SK-N-SH treated with all-trans-retinoic acid at 6 μM for 48 hours (cell line): ENCODE measurements at regions not wholly inside any gene's neighbourhood (a gene's known extent, or its start where the extent isn't known, plus 50 kb on each side); places are given as distances from the start of the nearest gene placed in this dataset.

Source experiments
- ATAC-seq: fragments of 200-7000 bp; cut with Tn5 transposase; 3 replicates; pipeline ENCODE4 v1.9.1; 2020; ENCODE audit warnings: mild to moderate bottlenecking, moderate library complexity
- ARNTL ChIP-seq: fragments of 450-650 bp; formaldehyde crosslinking; IDR thresholded peaks from 2 replicates; pipeline ENCODE4 v1.5.0; 2020; ENCODE audit warnings: low read depth, mild to moderate bottlenecking, moderate library complexity, borderline replicate concordance
- BACH2 ChIP-seq: fragments of 250-450 bp; sonication (Bioruptor Pico); IDR thresholded peaks from 2 replicates; pipeline ENCODE4 v1.9.0; 2021; ENCODE audit warnings: mild to moderate bottlenecking, borderline replicate concordance
- CREB5 ChIP-seq: fragments of 250-450 bp; sonication (Bioruptor Pico); IDR thresholded peaks from 2 replicates; pipeline ENCODE4 v1.5.1; 2020; ENCODE audit warnings: low read depth, mild to moderate bottlenecking, moderate library complexity
- CSDC2 ChIP-seq: fragments of 250-450 bp; sonication (Bioruptor Pico); IDR thresholded peaks from 2 replicates; pipeline ENCODE4 v1.5.0; 2020; ENCODE audit warnings: mild to moderate bottlenecking, moderate library complexity
- GLIS3 ChIP-seq: fragments of 250-450 bp; sonication (Bioruptor Pico); IDR thresholded peaks from 2 replicates; pipeline ENCODE4 v1.5.0; 2020; ENCODE audit warnings: mild to moderate bottlenecking, moderate library complexity
- ISL1 ChIP-seq: fragments of 250-450 bp; sonication (Bioruptor Pico); IDR thresholded peaks from 2 replicates; pipeline ENCODE4 v2.1.2; 2022; ENCODE audit warnings: mild to moderate bottlenecking, moderate library complexity
- OSR1 ChIP-seq: fragments of 250-450 bp; sonication (Bioruptor Pico); IDR thresholded peaks from 2 replicates; pipeline ENCODE4 v1.8.0; 2022; ENCODE audit warnings: moderate library complexity, mild to moderate bottlenecking, inconsistent platforms
- PATZ1 ChIP-seq: fragments of 250-450 bp; sonication (Bioruptor Pico); IDR thresholded peaks from 2 replicates; pipeline ENCODE4 v1.8.0; 2020; ENCODE audit warnings: mild to moderate bottlenecking, moderate library complexity, borderline replicate concordance
- POU6F1 ChIP-seq: fragments of 250-450 bp; sonication (Bioruptor Pico); IDR thresholded peaks from 2 replicates; pipeline ENCODE4 v1.8.0; 2021; ENCODE audit warnings: low read depth, mild to moderate bottlenecking, moderate library complexity, borderline replicate concordance
- RARB ChIP-seq: fragments of 250-450 bp; sonication (Bioruptor Pico); IDR thresholded peaks from 2 replicates; pipeline ENCODE4 v1.8.0; 2021; ENCODE audit warnings: mild to moderate bottlenecking, moderate library complexity
- TCF4 ChIP-seq: fragments of 250-450 bp; sonication (Bioruptor Pico); IDR thresholded peaks from 2 replicates; pipeline ENCODE4 v1.8.0; 2021; ENCODE audit warnings: mild to moderate bottlenecking, moderate library complexity, borderline replicate concordance
- TOX ChIP-seq: fragments of 250-450 bp; sonication (Bioruptor Pico); IDR thresholded peaks from 2 replicates; pipeline ENCODE4 v1.8.0; 2021; ENCODE audit warnings: mild to moderate bottlenecking, moderate library complexity, borderline replicate concordance
- ZC3H10 ChIP-seq: fragments of 250-450 bp; sonication (Bioruptor Pico); IDR thresholded peaks from 2 replicates; pipeline ENCODE4 v1.5.1; 2021; ENCODE audit warnings: mild to moderate bottlenecking, moderate library complexity
- ZFP3 ChIP-seq: fragments of 250-450 bp; sonication (Bioruptor Pico); IDR thresholded peaks from 2 replicates; pipeline ENCODE4 v1.5.0; 2020; ENCODE audit warnings: mild to moderate bottlenecking, moderate library complexity
- ZFP30 ChIP-seq: fragments of 450-650 bp; formaldehyde crosslinking; IDR thresholded peaks from 2 replicates; pipeline ENCODE4 v1.5.0; 2022; ENCODE audit warnings: mild to moderate bottlenecking, moderate library complexity
- ZNF565 ChIP-seq: fragments of 450-650 bp; formaldehyde crosslinking; conservative IDR thresholded peaks from 2 replicates; pipeline ENCODE4 v1.5.0; 2020; ENCODE audit warnings: low read depth, mild to moderate bottlenecking, moderate library complexity
- ZNF70 ChIP-seq: fragments of 450-650 bp; formaldehyde crosslinking; IDR thresholded peaks from 2 replicates; pipeline ENCODE4 v1.5.0; 2020; ENCODE audit warnings: mild to moderate bottlenecking, moderate library complexity
- ZNF8 ChIP-seq: fragments of 450-650 bp; formaldehyde crosslinking; IDR thresholded peaks from 2 replicates; pipeline ENCODE4 v1.5.0; 2020; ENCODE audit warnings: mild to moderate bottlenecking, moderate library complexity
- TF ChIP-seq, protein P1 (sequence below): fragments of 250-450 bp; sonication (Bioruptor Pico); IDR thresholded peaks from 2 replicates; pipeline ENCODE4 v1.5.1; 2021; ENCODE audit warnings: mild to moderate bottlenecking, moderate library complexity
- TF ChIP-seq, protein P2 (sequence below): fragments of 250-450 bp; sonication (Bioruptor Pico); IDR thresholded peaks from 2 replicates; pipeline ENCODE4 v1.5.0; 2020; ENCODE audit warnings: mild to moderate bottlenecking, moderate library complexity

DNA sequence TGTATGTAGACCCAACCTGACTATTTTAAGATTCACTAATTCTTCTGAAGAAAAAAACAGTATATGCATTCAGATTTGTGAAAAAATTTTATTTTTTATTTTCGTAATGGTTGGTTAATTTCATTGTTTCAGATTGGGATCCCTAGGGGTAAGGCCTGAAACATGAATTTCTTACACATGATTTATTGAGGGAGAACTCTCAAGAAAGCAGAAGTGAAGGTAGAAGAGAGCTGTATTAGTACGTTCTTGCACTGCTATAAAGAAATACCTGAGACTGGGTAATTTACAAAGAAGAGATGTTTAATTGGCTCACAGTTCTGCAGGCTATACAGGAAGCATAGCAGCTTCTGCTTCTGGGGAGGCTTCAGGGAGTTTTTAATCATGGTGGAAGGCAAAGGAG is 611.9 kb upstream of the TECRL start (continued):
- TF ChIP-seq CSDC2 (CRISPR knock-in tag) (no peak), ZFP3 (CRISPR knock-in tag) (no peak)

- ATAC-seq = no peak
- TF ChIP-seq, protein P1, sequence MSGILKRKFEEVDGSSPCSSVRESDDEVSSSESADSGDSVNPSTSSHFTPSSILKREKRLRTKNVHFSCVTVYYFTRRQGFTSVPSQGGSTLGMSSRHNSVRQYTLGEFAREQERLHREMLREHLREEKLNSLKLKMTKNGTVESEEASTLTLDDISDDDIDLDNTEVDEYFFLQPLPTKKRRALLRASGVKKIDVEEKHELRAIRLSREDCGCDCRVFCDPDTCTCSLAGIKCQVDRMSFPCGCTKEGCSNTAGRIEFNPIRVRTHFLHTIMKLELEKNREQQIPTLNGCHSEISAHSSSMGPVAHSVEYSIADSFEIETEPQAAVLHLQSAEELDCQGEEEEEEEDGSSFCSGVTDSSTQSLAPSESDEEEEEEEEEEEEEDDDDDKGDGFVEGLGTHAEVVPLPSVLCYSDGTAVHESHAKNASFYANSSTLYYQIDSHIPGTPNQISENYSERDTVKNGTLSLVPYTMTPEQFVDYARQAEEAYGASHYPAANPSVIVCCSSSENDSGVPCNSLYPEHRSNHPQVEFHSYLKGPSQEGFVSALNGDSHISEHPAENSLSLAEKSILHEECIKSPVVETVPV (CRISPR knock-in tag) = no peak
- TF ChIP-seq PATZ1 (CRISPR knock-in tag) (no peak), BACH2 (CRISPR knock-in tag) (no peak), ZNF8 (CRISPR knock-in tag) (no peak), GLIS3 (CRISPR knock-in tag) (no peak), CREB5 (no peak), ZC3H10 (CRISPR knock-in tag) (no peak), POU6F1 (no peak), ZFP3 (CRISPR knock-in tag) (no peak), ZNF565 (CRISPR knock-in tag) (no peak), RARB (CRISPR knock-in tag) (no peak), TCF4 (CRISPR knock-in tag) (no peak), ISL1 (no peak), ARNTL (CRISPR knock-in tag) (no peak), ZFP30 (no peak), OSR1 (CRISPR knock-in tag) (no peak), CSDC2 (CRISPR knock-in tag) (no peak)
- TF ChIP-seq, protein P2, sequence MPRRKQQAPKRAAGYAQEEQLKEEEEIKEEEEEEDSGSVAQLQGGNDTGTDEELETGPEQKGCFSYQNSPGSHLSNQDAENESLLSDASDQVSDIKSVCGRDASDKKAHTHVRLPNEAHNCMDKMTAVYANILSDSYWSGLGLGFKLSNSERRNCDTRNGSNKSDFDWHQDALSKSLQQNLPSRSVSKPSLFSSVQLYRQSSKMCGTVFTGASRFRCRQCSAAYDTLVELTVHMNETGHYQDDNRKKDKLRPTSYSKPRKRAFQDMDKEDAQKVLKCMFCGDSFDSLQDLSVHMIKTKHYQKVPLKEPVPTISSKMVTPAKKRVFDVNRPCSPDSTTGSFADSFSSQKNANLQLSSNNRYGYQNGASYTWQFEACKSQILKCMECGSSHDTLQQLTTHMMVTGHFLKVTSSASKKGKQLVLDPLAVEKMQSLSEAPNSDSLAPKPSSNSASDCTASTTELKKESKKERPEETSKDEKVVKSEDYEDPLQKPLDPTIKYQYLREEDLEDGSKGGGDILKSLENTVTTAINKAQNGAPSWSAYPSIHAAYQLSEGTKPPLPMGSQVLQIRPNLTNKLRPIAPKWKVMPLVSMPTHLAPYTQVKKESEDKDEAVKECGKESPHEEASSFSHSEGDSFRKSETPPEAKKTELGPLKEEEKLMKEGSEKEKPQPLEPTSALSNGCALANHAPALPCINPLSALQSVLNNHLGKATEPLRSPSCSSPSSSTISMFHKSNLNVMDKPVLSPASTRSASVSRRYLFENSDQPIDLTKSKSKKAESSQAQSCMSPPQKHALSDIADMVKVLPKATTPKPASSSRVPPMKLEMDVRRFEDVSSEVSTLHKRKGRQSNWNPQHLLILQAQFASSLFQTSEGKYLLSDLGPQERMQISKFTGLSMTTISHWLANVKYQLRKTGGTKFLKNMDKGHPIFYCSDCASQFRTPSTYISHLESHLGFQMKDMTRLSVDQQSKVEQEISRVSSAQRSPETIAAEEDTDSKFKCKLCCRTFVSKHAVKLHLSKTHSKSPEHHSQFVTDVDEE (CRISPR knock-in tag) = no peak
Observed at GRCh38 chr4:65019775-65020174, 610.5 kb upstream of the TECRL start.

DNA sequence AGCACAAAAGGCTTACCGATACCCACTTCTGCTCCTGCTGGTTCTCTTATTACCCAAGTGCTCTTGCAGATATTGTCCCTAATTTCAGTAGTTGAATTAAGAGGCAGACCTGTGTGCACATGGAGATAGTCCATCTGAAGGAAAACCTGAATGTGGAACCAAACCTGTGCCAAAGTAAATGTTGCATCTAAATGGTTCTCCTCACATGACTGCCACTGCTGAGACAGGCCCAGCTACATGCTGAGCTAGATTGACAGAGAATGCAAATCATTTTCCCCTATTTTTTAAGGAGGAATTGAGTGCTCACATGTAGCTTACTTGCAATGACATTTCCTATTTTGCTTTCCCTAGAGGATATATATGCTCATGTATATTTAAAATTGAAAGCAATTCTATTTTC is 609.1 kb upstream of the TECRL start:
- no peak for TF ChIP-seq GLIS3 (CRISPR knock-in tag)
- TF ChIP-seq, protein P2 (CRISPR knock-in tag) = no peak
- no peak for TF ChIP-seq ISL1
- TF ChIP-seq, protein P1 (CRISPR knock-in tag) = no peak
- no peak for TF ChIP-seq ARNTL (CRISPR knock-in tag)
- TF ChIP-seq ZFP3 (CRISPR knock-in tag) = no peak
- TF ChIP-seq ZNF8 (CRISPR knock-in tag) = no peak
- no peak for TF ChIP-seq TOX
- no peak for TF ChIP-seq ZNF70 (CRISPR knock-in tag)
- no peak for ATAC-seq
